ENCODE measurements at regions not wholly inside any gene's neighbourhood (a gene's known extent, or its start where the extent isn't known, plus 50 kb on each side); places are given as distances from the start of the nearest gene placed in this dataset.

DNA sequence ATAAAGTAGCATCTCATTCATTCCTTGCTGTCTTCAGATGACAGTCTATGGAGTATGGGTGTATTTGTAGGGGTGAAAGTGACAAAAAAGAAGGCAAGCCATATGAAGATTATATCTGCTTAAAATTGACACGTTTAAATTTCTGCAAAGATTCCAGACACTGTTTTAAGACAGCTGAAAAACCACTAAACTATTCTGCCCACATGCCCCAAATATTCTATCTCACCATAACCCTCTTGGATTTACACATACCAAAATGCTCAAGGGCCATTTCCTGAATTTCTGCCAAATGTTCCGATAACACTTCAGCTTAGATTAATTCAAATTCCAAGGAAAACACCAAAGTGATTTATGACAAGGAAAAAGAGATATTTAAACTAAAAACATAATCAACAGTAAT lies 99.9 kb upstream of the IL6 start:
- H3K27me3 Mint-ChIP-seq = no peaks in the 10 kb centered on the region
- peaks cover 21 to 57% of the 10 kb centered on the region in 2 donors for H3K36me3 Mint-ChIP-seq
- H3K4me3 Mint-ChIP-seq = no peak overlapping the region
- no peak overlapping the region for H3K27ac Mint-ChIP-seq
- DNase-seq = no peak
- peaks cover 6 to 7% of the 10 kb centered on the region in 2 donors for H3K4me1 Mint-ChIP-seq
- ATAC-seq (replicated peaks) = no peak
- peaks cover 0 to 2% of the 10 kb centered on the region in 2 donors for H3K9me3 Mint-ChIP-seq

DNA sequence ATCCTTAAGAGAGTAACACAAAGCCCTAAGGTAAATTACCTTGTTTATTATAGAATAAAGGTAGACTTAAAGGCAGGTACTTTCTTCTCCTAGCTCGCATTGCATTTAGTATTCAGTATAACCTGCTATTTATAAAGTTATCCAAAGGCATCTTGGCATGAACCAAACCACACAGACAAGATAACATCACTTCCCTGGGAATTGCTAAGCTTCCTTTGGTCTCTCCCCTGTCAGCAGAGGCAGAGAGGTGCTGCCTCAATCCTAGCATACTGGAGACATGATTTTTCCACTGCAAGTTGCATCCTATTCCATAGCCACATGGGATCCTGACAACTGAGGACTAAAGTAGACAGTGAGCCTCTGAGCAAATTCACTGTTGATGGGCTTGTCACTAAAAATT lies 101.7 kb upstream of the IL6 start:
- peaks cover 21 to 59% of the 10 kb centered on the region in 2 donors for H3K36me3 Mint-ChIP-seq
- peaks cover 6 to 9% of the 10 kb centered on the region in 2 donors for H3K4me1 Mint-ChIP-seq
- no peak overlapping the region for H3K27ac Mint-ChIP-seq
- DNase-seq (no peak), ATAC-seq (replicated peaks) (no peak)
- H3K27me3 Mint-ChIP-seq = no peaks in the 10 kb centered on the region
- peaks cover 3 to 6% of the 10 kb centered on the region in 2 donors for H3K9me3 Mint-ChIP-seq
- no peak overlapping the region for H3K4me3 Mint-ChIP-seq

DNA sequence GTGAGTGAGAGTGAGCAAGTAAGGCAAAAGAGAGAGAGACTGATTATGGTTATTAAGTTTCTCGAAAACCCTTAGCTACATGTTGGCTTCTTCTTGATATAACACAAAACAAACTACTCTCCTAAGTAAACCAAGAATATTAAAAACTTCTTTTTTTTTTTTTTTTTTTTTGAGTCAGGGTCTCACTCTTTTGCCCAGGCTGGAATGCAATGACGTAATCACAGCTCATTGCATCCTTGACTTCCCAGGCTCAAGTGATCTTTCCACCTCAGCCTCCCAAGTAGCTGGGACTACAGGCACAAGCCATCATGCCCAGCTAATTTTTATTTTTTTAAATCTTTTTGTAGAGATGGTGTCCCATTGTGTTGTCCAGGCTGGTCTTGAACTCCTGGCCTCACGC lies 102.2 kb upstream of the IL6 start:
- no peak for DNase-seq
- Mint-ChIP-seq H3K36me3 (peaks cover 19 to 57% of the 10 kb centered on the region in 2 donors), H3K9me3 (peaks cover 3 to 8% of the 10 kb centered on the region in 2 donors), H3K27me3 (no peaks in the 10 kb centered on the region), H3K4me3 (no peak overlapping the region), H3K27ac (no peak overlapping the region), H3K4me1 (peaks cover 6 to 9% of the 10 kb centered on the region in 2 donors)
- no peak for ATAC-seq (replicated peaks)

DNA sequence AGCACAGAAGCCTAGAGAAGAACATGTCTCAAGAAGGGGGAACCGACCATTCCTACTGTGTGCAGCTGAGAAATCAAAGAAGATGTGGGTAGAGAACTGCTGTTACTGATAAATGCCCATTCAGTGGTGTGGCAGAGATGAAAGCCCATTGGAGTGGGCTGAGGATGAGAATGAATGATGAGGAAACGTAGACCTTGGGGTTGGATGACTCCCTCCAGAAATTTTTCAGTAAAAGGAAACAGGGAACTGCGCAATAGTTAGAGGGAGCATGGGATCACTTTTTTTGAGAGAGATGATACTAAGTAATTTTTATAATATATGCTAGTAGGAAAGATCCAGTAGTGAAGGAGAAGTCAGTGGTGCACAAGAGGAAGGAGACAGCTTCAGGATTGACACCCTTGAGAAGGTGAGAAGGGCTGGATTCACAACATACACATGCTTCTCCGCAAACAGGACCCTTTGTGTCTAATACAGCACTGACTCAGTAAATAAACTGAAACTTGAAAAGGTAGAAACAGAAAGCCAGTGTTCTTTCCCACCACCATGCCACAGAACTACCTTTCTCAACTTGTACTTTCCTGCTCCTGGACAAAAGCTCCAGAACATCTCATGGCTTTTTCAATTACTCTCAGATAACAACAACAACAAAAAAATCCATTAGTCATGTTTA lies 104.7 kb upstream of the IL6 start:
- no peaks in the 10 kb centered on the region for H3K27me3 Mint-ChIP-seq
- no peak overlapping the region for H3K4me3 Mint-ChIP-seq
- H3K9me3 Mint-ChIP-seq = peaks cover 3 to 11% of the 10 kb centered on the region in 2 donors
- H3K36me3 Mint-ChIP-seq = peaks cover 21 to 62% of the 10 kb centered on the region in 2 donors
- ATAC-seq (replicated peaks) = no peak
- no peak overlapping the region for H3K27ac Mint-ChIP-seq
- H3K4me1 Mint-ChIP-seq = peaks cover 8 to 9% of the 10 kb centered on the region in 2 donors
- no peak for DNase-seq

DNA sequence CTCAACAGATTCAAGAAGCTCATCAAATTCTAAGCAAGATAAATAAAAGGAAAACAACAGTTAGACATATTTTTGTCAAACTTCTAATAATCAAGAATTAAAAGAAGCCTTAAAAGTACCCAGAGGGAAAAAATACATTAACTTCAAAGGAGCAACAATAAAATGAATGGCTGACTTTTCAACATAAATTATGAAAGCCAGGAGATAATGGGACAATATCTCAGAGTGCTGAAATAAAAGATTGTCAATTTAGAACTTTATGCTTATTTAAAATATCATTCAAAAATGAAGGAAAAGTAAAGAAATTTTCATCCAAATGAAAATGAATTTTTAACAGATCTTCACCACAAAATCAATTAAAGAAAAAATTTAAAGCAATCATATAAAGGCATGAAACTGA lies 108.5 kb upstream of the IL6 start:
- no peak overlapping the region for H3K27ac Mint-ChIP-seq
- peaks cover 27 to 67% of the 10 kb centered on the region in 2 donors for H3K36me3 Mint-ChIP-seq
- H3K27me3 Mint-ChIP-seq = no peaks in the 10 kb centered on the region
- peaks cover 6 to 17% of the 10 kb centered on the region in 2 donors for H3K9me3 Mint-ChIP-seq
- DNase-seq (no peak), ATAC-seq (replicated peaks) (no peak)
- H3K4me1 Mint-ChIP-seq = peaks cover 23 to 29% of the 10 kb centered on the region in 2 donors
- no peak overlapping the region for H3K4me3 Mint-ChIP-seq

DNA sequence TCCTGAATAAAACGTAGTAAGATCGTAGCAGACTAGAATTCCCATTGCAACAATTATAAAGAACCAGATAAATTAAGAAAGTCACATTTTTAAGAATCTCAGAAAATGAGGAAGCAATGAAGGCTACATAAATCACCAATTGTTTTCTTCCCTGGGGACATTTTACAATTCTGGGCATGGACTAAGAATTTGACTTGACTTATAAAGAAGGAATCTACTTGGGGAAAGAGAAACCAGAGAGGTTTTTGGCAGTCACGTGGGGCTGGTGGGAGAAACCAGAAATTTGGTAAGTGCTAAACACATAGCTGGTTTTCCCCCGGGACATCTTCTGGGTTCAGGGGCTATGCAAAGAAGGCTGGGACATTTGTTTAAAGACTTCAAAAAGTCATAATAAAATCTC lies 109.8 kb upstream of the IL6 start:
- Mint-ChIP-seq H3K36me3 (peaks cover 24 to 56% of the 10 kb centered on the region in 2 donors), H3K27me3 (no peaks in the 10 kb centered on the region), H3K4me3 (peak overlapping the region in 1 of 2 donors; percentile 3), H3K27ac (peak overlapping the region; percentile 6), H3K4me1 (peaks cover 30 to 32% of the 10 kb centered on the region in 2 donors), H3K9me3 (peaks cover 6 to 16% of the 10 kb centered on the region in 2 donors)
- ATAC-seq (replicated peaks) (peak in 1 of 2 donors; percentile 25), DNase-seq (no peak)

DNA sequence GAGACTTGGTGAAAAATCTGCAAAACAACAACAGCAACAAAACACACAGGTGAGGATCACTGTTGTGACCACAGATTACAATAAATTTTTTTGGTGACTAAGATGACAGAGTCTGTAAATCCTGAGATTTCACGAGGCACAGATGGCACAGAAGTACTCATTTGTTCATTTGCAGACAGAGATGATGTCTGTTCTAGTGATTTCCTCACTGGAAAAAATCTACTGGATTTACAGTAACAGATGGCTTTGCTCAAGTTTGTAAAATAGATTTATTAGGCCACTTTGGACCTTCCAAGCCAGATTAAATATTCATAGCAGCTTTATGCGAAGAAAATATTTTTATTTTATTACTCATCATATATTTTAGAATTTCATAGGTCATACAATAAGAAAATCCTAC lies 113.5 kb upstream of the IL6 start:
- Mint-ChIP-seq H3K27me3 (no peaks in the 10 kb centered on the region), H3K4me1 (peaks cover 35 to 41% of the 10 kb centered on the region in 2 donors), H3K36me3 (peaks cover 17 to 39% of the 10 kb centered on the region in 2 donors), H3K27ac (no peak overlapping the region), H3K4me3 (no peak overlapping the region), H3K9me3 (peaks cover 4 to 11% of the 10 kb centered on the region in 2 donors)
- ATAC-seq (replicated peaks) = no peak
- no peak for DNase-seq

DNA sequence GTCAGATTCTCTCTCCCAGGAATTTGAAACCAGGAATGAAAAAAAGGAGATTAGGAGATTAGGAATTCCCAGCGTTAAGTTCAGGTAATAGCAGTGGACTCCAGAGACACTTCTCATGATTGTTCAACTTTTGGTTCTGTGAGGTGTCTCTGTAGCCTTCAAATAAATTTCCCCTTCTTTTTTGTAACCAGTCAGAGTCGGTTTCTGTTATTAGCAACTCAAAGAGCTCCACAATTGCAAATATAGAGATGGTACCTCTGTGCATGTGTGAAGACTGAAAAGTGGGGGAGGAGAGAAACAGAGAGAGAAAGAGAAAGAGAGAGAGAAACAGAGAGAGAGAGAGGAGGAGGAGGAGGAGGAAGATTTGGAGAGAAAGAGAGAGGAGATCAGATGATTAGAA lies 112.8 kb upstream of the STEAP1B start:
- no peaks in the 10 kb centered on the region for H3K27me3 Mint-ChIP-seq
- H3K27ac Mint-ChIP-seq = no peak overlapping the region
- peaks cover 4 to 7% of the 10 kb centered on the region in 2 donors for H3K9me3 Mint-ChIP-seq
- ATAC-seq (replicated peaks) (peak; percentile 38 to 56), DNase-seq (no peak)
- H3K4me1 Mint-ChIP-seq = peaks cover 35 to 41% of the 10 kb centered on the region in 2 donors
- peaks cover 14 to 33% of the 10 kb centered on the region in 2 donors for H3K36me3 Mint-ChIP-seq
- no peak overlapping the region for H3K4me3 Mint-ChIP-seq

DNA sequence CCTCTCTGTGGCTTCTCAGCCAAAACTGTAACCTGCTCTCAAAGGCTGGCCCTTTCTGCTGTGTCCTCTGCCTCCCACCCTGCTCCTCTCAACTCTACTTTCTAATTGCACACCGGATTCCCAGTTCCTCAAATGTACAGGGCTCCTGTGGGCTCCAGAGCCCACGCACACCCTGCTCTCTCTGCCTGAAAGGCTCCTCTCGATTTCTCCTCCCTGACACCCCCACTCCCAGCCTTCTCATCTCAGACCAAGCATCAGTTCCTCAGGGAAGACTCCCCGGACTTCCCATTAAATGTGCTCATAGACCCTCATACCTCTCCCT lies 111.7 kb upstream of the STEAP1B start:
- Mint-ChIP-seq H3K9me3 (peaks cover under 1 to 2% of the 10 kb centered on the region in 2 donors), H3K4me1 (peaks cover 31 to 33% of the 10 kb centered on the region in 2 donors), H3K4me3 (peak overlapping the region; percentile 7 to 69), H3K27ac (peak overlapping the region; percentile 81), H3K27me3 (no peaks in the 10 kb centered on the region), H3K36me3 (peaks cover 9 to 23% of the 10 kb centered on the region in 2 donors)
- no peak for DNase-seq
- peak; percentile 71 to 89 for ATAC-seq (replicated peaks)

DNA sequence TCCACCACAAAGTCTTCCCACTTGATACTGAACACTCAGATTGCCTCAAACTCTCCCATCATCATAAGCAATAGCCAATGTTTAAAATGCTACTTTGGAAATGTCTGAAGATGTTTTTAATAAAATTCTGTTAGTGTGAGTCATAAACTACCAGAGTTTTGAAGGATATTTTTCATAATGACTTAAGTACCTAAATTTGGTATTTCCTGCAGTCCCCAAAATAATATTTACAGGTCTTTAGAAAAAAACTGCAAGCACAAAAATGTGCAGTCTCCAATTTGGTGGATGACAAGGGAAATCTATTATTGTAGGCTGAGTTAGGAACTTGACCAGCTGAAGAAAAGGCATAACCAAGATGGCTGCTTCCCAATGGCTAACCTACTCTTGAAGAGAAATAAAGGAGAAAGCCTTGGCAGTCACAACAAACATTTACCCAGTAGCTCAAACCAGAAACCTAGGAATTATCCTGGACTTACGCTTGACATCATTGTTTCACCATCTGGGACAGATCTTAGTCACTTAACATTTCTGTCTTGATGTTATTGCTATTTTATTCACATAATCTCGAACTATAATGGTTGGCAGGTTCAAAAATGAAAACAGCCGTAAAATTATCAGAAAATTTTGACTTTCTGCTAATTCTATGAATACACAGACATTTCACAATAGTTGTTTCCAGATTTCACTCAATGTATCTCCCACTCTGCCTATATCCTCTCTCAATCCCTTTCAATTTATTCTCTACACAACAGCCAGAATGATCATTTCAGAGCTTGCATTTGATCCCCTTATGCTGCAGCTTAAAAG lies 111.2 kb upstream of the STEAP1B start:
- Mint-ChIP-seq H3K4me1 (peaks cover 30 to 33% of the 10 kb centered on the region in 2 donors), H3K4me3 (peak overlapping the region; percentile 7 to 69), H3K27me3 (no peaks in the 10 kb centered on the region), H3K9me3 (peaks cover 0 to 1% of the 10 kb centered on the region in 2 donors), H3K27ac (peak overlapping the region; percentile 81), H3K36me3 (peaks cover 8 to 21% of the 10 kb centered on the region in 2 donors)
- ATAC-seq (replicated peaks) (no peak), DNase-seq (no peak)

DNA sequence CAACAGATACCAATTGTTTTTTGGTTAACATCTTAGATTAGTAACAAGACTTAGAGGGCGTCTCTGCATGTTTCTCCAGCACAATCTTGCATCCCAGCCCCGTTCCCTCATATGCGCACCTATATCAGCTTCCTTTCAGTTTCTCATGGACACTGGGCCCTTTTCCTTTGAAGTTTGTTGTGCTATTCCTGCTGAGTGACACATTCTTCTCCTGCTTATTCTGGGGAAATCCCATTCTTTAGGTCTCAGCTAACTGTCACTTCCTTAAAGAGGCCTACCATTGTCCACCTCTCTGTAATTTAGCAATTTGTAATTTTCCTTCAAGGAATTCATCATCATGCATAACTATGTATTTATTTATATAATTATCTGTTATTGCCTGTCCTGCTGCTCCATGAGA lies 110.3 kb upstream of the STEAP1B start:
- Mint-ChIP-seq H3K4me3 (no peak overlapping the region), H3K4me1 (peaks cover 29% of the 10 kb centered on the region in 2 donors)

DNA sequence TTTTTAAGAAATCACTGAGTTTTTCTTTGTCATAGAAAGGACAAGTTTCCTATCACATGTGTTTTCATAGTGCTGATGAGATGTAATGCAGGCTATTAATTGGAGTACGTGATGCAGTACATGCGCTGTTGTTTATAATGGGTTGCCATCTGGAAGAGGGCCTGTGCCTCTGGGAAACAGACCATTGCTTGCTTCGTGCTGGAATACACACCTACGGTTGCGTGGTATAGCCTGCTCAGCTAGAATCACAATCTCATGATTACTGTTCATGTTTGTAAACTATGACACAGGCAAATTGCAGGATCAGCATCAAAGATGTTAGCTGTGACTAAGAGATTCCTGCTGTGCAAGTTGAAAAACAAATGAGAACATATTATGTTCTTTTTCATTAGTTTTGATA lies 107.2 kb upstream of the STEAP1B start:
- peaks cover 15 to 24% of the 10 kb centered on the region in 2 donors for H3K4me1 Mint-ChIP-seq
- peaks cover 3 to 11% of the 10 kb centered on the region in 2 donors for H3K36me3 Mint-ChIP-seq
- H3K27me3 Mint-ChIP-seq = peaks cover 0 to 6% of the 10 kb centered on the region in 2 donors
- H3K9me3 Mint-ChIP-seq = peaks cover 0 to 1% of the 10 kb centered on the region in 2 donors
- H3K4me3 Mint-ChIP-seq = no peak overlapping the region
- ATAC-seq (replicated peaks) (no peak), DNase-seq (no peak)
- H3K27ac Mint-ChIP-seq = no peak overlapping the region

More for the DNA sequence above, 110.3 kb upstream of the STEAP1B start:
- Mint-ChIP-seq H3K27ac (no peak overlapping the region), H3K27me3 (no peaks in the 10 kb centered on the region), H3K36me3 (peaks cover 6 to 16% of the 10 kb centered on the region in 2 donors), H3K9me3 (peaks cover 0 to 1% of the 10 kb centered on the region in 2 donors)
- ATAC-seq (replicated peaks) (no peak), DNase-seq (no peak)

DNA sequence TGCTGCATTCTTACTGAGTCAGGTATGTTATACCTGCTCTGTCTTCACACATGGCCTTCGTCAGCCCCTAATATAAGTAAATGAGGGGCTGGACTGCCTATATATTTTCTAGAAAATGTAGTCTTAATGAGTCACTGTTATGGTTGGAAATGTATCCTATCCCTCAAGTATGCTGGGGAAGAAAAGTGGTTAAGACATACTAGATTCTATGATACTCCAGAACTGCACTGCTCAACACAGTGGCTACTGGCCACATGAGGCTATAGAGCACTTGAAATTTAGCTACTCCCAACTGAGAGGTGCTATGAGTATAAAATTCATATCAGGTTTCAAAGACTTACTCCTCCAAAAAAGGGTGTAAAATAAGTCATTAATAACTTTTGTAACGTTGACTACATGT lies 104.3 kb upstream of the STEAP1B start:
- H3K4me1 Mint-ChIP-seq = peaks cover 14 to 31% of the 10 kb centered on the region in 2 donors
- H3K9me3 Mint-ChIP-seq = no peaks in the 10 kb centered on the region
- H3K27me3 Mint-ChIP-seq = peaks cover 0 to 6% of the 10 kb centered on the region in 2 donors
- H3K27ac Mint-ChIP-seq = no peak overlapping the region
- ATAC-seq (replicated peaks) = no peak
- peaks cover 1 to 9% of the 10 kb centered on the region in 2 donors for H3K36me3 Mint-ChIP-seq
- H3K4me3 Mint-ChIP-seq = no peak overlapping the region
- no peak for DNase-seq

DNA sequence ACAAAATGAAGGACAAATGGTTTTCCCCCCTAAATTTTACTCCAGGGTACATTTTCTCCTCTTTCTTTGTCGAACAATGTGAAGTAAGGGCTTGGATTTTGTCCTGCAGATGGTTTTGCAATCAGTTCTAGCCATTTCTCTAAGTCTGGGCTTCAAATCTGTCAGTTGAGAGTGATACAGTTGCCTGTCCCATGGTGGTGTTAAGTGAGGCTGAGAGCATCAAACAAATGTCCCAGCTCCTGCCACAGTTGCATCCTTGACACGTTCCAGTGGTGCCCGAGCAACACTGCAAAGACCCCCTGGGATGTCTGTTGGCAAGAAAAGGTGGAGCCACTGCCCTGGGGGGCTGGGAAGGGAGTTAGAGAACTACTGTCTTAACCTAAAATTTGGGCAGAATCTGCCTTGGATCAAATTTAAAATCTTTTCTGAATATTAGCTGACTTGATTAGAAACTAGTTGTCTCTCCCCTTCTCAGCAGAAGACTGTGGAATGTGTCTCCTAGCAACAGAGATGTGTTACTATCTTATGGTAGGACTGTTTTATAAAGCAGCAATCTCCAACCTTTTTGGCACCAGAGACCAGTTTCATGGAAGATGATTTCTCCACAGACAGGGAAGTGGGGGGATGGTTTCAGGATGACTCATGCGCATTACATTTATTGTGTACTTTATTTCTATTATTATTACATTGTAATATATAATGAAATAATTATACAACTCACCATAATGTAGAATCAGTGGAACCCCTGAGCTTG lies 102.0 kb upstream of the STEAP1B start:
- ATAC-seq (replicated peaks) = no peak
- no peak for DNase-seq
- no peak overlapping the region for H3K27ac Mint-ChIP-seq
- no peak overlapping the region for H3K4me3 Mint-ChIP-seq
- H3K27me3 Mint-ChIP-seq = peaks cover 0 to 6% of the 10 kb centered on the region in 2 donors
- H3K9me3 Mint-ChIP-seq = no peaks in the 10 kb centered on the region
- peaks cover 18 to 31% of the 10 kb centered on the region in 2 donors for H3K4me1 Mint-ChIP-seq
- H3K36me3 Mint-ChIP-seq = peaks cover 1 to 17% of the 10 kb centered on the region in 2 donors

All from stimulated activated naive B cell treated with anti-CD40 and anti-IgM and Interleukin-4, amounts not matched to agents 10 μg/mL and 1 μg/mL and 100 μg/mL, for 72 hours (primary cell).